Loucy (cell line): ENCODE measurements at regions not wholly inside any gene's neighbourhood (a gene's known extent, or its start where the extent isn't known, plus 50 kb on each side); places are given as distances from the start of the nearest gene placed in this dataset.

Source experiments
- EZH2phosphoT487 ChIP-seq: fragments of 200-600 bp; IDR thresholded peaks from 2 replicates; pipeline ENCODE4 v1.6.1; 2018; ENCODE audit warnings: antibody characterized with exemption, mild to moderate bottlenecking, moderate library complexity, borderline replicate concordance
- TF ChIP-seq, protein P1 (sequence below): fragments of 200-600 bp; sonication (generic); conservative IDR thresholded peaks from 2 replicates; pipeline ENCODE4 v1.5.1; 2014; ENCODE audit warnings: mild to moderate bottlenecking, antibody characterized with exemption, low read length

DNA sequence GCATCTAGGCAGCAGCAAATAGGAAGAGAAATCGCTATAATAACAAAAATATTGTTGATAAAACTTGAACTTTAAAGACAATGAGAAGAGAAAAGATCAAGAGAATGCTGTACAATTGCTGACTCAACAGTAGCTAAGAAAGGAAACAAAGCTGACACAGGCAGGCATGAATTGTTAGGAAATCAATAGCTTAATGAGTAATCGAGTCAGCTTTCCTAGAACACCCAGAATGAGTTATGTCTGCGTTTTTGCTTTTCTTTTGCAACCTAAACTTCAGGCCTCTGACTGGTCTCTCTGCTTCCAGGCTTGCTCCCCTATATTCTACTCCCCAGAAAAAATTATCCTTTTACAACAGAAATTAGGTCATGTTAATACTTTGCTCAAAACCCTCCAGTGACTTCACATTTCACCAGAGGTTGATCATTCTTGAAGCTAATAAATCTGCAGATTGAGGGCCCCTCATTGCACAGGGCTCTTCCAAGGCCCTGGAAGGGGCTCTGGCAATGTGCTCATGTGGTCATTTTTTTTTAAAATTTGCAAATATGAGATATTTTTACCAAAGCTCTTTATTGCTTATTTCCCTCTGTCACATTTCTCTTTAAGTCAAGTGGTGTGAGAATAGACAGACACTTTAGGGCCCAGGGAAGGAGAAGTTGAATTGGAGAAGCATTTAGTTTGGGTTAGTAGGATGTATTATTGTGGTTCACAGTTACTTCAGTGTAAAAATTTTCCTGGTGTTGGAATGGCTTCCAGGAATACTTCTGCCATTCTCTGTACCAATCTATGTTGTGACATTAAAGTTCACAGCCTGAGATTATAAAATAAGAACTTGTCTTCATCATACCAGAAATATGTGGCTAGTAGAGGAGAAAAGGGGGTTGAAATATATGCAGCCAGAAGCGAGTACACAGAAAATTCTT, 116.3 kb downstream of the TMCO5A start:
- TF ChIP-seq, protein P1, sequence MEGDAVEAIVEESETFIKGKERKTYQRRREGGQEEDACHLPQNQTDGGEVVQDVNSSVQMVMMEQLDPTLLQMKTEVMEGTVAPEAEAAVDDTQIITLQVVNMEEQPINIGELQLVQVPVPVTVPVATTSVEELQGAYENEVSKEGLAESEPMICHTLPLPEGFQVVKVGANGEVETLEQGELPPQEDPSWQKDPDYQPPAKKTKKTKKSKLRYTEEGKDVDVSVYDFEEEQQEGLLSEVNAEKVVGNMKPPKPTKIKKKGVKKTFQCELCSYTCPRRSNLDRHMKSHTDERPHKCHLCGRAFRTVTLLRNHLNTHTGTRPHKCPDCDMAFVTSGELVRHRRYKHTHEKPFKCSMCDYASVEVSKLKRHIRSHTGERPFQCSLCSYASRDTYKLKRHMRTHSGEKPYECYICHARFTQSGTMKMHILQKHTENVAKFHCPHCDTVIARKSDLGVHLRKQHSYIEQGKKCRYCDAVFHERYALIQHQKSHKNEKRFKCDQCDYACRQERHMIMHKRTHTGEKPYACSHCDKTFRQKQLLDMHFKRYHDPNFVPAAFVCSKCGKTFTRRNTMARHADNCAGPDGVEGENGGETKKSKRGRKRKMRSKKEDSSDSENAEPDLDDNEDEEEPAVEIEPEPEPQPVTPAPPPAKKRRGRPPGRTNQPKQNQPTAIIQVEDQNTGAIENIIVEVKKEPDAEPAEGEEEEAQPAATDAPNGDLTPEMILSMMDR = no peak
- TF ChIP-seq EZH2phosphoT487 = no peak
